Stimulated activated CD4-positive, alpha-beta T cell treated with anti-CD3 and anti-CD28 coated beads, Interleukin-1b, Interleukin-23, amount 100 ng/mL, for 24 hours (primary cell): ENCODE measurements at regions not wholly inside any gene's neighbourhood (a gene's known extent, or its start where the extent isn't known, plus 50 kb on each side); places are given as distances from the start of the nearest gene placed in this dataset.

ENCODE experiments used
- DNase-seq, 4 experiments: peaks; one replicate each; pipeline ENCODE4 v3.0.0-alpha.2; 2020; ENCODE audit warnings: low read depth in 4 of 4, low spot score in 1 of 4

DNA sequence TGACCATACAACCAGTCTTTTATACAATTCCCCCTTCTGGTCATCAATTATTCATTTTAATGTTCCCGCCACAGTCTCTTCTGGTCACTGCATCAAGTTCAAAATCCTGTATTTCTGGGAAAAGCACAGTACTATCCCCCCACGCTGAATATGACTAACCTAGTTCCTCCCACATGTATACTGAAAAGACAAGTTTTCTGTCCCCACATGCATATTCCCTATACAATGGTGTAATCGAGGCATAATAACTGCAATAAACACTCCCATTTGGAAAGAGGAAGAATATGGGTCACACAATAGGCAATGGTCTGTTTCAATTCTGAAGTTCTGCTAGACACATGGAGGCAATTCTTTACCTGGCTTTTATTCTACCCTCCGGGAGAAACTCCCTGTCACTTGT lies 344.9 kb downstream of the EFNA5 start:
- DNase-seq: no peak

DNA sequence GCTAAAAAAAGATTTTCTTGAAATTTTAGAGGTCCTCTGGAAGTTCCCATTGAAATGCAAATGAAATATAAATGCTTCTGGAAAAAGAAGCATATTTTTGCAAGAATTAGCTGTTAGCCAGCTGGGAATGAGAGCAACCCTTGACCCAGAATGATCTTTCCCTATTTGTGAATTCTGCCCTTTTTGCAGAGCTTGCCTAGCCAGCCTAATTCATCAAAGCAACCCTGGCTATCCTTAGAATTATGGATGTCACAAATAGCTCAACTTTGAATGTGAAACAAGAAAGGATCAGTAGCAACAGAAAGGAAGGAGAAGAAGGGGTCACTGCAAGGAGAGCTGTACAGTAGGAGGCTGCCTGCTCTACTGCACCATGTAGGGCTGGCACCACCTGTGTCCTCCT lies 345.9 kb downstream of the EFNA5 start:
- DNase-seq: no peak

DNA sequence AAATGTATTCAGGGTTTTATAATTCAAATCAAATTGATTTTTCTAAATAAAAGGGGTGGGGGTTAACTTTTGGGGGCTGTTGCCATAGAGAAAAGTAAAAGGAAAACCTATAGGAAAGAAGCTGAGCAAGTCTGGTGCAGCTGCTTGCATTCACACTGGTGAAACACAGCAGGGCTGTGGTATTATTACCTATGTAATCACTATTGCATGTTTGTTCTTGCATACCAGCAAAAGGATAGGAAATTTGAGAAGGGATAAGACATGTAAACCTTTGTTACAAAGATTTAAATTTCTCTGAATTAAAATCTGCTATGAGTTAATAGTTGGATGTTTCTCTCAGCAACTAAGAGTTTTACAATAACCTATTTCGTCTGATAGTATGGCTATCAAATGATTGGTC lies 346.7 kb downstream of the EFNA5 start:
- no peak for DNase-seq

DNA sequence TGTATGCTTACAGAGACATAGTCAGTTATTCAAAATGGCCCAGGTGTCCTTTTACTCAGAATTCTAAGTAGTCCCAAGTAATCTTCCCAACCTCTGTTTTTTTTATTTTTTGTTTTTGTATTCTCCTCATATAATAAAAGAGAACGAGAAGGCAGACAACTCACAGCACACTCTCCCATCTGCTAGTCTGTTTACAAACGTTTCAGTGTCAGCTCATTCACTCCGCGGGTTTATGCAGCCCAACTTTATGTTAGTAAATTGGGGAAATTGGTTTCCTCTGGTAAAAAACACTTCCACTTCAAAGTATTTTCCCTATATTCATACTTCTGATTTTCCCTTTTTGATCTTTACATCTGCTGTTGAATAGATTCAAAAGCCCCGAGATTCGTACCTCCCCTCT lies 347.2 kb downstream of the EFNA5 start:
- no peak for DNase-seq

DNA sequence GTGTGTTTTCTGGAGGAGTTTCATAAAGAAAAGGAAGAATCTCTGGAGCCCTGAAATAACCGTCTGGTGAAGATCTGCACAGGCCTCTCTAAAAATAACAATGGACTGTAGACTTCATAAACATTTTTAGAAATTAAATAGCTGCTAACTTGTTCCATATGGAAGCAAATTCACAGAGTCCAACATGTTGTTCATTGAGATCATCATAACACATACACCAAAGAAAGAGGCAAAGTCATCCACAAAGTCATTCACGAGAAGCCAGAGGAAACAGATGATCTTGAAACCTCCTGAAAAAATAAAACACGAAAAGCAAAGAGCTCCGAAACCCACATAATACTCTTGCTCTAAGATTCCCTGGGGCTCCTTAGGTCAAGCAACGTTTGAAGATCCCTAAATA lies 347.8 kb downstream of the EFNA5 start:
- no peak for DNase-seq

DNA sequence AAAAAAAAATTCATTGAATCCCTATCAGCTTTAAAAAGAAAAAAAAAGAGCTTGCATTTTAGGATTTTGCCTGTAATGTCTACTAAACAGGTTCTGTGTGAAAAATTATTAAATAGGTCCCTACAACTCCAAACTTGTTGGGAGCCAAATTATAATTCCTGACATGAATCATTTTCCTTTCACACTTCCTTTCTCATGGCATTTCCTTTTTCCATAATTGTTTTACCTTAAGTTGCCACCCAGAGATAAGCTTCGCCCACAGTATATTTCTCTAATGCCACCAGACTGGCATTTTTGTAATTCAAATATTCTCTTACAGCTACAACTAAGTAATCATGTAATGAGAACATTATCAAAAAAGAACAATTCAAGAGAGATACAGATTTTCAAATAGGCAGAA lies 348.8 kb downstream of the EFNA5 start:
- DNase-seq: no peak

DNA sequence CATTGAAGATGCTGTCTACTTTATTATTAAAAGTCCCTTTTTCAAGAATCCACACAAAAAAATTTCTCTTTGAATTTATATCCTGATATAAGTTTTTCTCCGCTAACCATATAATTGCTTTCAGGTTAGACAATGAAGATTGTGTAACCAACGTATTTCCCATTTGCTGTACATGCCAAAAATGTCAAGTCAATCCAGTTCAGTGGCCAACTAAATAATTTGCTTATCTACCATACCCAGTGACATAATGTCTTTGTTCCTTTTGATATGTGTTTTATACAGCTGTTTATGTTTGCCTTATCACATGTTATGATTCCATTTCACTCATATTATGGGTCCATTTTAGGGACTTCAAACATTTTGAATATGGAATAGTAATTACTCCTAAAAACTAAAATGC lies 349.9 kb downstream of the EFNA5 start:
- no peak for DNase-seq

DNA sequence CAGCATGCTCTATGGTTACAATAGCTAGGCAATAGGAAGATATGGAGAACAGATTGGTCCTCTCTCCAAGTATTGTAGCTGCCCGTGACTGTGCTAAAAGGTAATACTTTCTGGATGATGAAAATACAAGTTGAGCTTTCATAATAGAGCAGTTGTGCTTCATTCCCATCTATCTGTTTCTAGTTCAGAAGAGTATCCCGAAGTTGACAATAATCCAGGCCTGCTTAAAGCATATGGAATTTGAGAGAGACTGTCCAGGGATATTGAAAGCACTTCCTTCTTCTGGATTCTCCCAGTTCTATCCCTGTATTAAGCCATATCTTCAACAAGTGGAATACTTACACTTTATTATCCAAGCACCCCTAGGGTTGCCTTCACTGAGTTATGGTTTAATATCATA lies 350.4 kb downstream of the EFNA5 start:
- DNase-seq: no peak

DNA sequence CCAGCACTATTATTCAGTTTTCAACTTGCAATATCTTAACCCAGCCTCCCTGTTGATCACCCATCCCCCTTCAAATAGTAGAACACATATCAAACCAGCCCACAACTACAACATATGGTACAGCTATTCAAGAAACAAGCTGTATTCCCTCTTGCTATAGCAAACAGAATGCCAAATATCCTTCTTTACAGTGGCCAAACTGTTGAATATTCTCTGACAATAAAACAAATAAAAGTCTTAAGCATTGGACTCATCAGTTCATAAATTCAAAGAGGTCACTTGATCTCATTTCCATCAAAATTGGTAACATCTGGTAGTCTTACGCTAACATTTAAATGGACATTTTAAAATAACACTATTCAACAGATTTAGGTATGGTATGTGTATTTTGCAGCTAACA lies 350.8 kb downstream of the EFNA5 start:
- no peak for DNase-seq

DNA sequence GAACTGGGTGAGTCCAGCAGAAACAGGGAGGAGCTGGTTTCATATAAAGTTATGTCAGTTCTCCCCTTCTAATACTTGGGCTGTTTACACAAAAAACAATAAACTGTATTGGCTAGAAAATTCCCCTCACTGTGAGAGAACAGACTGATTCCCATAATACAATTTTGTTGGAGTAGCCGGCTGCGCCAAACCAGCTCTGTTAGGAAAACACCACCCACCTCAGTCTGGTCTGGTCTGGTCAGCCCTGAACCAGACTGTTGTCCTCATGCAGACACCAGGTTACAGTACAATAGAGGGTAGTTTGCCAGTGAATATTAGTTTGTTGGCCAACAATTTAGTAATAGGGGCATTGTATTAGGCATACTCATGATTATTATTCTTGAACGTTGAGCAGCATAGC lies 356.4 kb downstream of the EFNA5 start:
- DNase-seq: no peak

DNA sequence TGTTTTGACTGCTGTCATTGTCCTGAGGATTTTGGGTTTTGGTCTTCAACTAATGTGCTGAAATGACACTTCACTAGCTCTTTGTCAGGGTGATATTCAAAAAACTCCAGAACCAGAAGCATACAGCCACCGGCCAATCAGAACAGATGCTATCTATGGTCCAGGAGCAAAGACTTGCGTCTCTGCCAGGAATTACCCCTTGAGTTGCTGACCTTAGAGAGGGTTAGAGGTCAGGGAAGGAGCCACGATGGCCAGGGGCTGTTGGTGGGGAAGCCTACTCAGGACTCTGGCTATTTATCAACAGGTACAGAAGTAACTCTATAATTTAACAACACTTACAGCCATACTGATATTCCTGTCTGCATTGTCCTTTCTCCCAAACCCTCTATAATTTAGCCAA lies 356.8 kb downstream of the EFNA5 start:
- DNase-seq: no peak

DNA sequence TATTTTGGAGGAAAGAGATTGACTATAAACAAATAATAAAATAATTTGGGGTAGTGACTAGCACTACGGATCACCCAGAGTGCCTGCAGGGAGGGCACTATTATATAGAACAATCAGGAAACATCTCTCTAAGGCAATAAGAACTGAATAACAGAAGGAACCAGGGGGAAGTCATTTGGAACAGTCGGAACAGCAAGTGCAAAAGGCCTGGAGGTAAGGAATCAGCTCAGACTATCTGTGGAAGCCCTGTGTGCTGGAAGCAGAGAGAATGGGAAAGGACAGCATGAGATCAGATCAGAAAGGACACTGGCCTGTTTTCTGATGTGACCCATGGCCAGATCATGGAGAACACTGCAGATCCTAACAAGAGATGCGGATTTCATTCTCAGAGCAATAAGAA lies 357.6 kb downstream of the EFNA5 start:
- no peak for DNase-seq

DNA sequence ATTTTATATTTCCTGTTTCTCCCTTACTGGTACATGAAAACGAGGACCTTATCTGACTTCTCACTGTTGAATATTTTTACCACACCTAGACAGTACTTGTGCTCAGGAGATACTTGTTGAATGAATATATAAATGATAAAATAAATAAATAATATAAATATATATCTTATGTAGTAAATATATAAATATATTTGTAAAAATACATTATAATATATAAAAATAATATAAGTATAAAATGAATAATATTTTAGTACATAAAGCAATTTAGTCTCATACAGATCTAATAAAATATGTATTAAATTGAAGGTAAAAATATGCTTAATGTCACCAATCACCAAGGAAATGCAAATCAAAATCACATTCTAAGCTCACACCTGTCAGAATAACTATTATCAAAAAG lies 360.6 kb downstream of the EFNA5 start:
- no peak for DNase-seq

DNA sequence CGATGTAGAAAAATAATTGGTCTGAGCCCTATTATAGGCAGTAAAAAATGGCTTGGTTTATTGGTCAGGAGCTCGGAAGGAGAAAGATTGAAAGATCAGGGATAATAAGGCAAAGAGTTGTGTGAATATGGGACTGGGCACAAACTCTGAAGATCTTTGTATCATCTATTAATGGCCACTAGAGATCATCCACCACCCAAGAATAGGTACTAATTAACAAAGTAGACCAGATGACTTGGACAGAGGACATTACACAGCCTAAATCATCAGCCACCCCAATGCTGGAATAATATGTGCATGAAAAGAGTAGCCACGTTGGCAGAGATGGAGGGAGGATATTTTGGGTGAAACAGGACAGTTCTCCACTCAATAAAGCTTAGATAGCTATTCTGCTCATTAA lies 364.1 kb downstream of the EFNA5 start:
- DNase-seq: no peak

DNA sequence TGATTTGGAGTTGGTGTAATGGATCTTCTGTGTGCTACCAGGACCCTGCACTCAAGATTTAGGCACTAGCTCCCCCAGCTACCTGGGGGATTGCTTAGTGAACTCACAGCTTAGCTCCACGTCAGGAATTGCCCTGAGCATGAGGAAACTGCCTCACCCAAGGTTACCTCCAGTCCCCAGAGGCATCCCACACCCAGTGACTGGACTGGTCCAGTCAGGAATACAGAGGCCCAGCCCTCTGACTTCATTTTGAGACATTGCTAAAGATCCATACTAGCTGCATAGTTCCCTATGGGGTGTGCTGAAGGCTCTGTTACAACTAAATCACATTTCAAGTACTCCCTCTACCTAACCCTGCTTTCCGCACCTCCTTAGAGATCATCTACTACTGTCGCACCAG lies 364.7 kb downstream of the EFNA5 start:
- no peak for DNase-seq

DNA sequence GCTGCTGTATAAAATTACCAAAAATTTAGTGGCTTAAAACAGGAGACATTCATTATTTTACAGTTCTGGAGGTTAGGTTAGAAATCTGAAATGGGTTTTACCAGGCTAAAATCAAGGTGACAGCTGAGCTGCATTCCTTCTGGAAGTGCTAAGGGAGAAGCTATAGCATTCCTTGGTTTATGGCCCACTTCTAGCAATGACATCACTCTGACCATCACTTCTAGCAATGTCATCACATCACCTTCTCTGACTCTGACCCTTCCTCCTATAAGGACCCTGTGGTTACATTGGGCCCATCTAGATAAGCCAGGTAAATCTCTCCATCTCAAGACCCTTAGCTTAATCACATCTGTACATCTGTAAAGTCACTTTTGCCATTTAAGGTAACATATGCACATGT lies 366.1 kb downstream of the EFNA5 start:
- DNase-seq: no peak

DNA sequence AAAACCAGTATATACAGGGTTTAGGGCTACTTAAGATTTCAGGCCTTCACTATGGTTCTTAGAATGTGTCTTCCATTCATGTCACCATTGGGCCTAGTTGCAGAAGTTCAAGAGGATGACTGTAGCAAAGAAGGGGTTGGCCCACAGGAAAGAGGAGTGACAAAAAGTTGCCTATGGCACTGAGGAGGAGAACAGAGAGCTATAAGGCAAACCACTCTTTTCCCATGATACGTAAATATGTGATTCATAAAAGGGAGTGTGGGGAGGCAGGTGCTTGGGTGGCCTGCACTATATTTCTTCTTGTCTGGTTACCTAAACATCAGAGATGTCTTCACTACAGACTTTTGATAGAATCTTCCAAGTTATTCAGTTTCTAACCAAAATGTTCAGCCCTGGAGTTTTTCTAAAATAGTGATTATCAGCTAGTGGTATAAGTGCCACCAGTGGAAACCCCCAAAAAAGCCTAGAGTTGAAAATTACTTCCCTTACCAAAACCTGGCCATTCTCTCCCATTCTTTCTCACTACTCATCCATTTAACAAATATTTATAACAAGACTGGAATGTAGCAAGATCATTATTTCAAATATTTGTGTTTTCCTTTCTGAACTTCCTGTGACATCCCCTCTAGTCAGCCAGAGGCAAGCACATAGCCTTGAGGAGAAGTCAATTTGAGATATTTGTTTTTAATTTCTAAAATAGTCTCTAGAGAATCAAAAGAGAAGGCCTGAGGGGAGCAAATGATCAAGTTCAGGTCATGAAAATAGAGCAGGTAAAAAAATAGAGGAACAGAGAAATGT lies 367.4 kb downstream of the EFNA5 start:
- DNase-seq: no peak

DNA sequence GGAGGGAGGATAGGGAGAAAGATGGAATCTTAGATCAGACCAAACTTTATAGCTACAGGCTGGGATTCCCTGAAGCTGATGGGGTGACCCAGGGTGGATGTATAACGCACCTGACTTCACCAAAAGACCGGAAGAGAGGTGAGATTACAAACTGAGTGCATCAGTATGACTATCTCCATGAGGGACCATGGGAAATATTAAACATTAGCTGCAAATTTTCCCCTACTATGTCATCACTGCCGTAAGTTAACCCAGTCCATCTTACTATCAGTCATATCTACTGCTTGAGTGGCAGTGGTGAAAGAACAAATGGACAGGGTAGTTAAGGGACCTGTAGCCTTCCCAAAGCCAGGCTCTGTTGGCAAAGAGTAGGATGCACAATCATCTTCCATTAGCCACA lies 368.3 kb downstream of the EFNA5 start:
- no peak for DNase-seq

DNA sequence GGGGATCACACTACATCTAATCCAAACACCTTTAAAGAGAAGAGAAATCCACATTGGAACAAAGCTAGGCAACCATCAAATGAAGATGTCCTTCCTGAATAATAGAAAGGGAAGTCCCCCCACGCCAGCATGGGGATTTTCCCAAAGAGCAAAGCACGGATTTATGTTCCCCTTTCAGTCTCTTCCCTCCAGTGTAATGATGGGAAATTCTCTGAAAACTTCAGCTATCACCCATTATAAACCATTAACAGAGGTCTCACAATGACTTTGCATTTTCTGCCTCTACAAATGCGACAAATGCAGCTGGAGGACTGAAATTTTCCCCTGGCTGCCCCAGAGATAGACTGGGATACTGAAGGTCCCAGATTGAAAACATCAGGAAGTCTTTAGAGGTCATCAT lies 368.7 kb downstream of the EFNA5 start:
- DNase-seq: no peak

DNA sequence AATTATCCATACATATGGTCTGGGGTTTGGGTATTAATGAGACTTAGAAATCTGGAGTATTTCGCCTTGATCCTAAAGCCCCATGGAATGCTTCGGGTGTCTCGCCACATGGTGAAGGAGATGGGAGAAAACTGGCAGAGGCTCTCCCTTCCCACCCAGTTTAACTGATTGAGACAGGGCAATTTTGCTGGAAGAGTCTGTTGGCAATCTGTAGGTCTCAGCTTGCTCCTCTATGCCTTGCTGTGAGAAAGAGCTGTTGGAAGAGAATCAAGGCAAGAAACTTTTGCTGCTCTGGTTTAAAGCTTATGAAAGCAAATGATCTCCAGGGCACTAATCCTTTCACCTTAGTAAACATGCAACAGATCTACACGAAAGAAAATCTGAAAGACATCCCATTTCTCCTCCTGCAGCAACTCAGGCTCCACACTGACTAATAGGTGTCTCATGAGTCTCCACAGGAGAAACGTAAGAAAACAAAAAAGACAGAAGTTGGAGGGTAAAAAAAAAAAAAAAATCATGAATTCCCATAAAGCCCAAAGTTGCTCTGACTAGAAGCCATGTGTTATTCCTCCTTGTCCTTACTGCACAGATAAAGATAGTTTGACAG lies 369.9 kb downstream of the EFNA5 start:
- no peak for DNase-seq

DNA sequence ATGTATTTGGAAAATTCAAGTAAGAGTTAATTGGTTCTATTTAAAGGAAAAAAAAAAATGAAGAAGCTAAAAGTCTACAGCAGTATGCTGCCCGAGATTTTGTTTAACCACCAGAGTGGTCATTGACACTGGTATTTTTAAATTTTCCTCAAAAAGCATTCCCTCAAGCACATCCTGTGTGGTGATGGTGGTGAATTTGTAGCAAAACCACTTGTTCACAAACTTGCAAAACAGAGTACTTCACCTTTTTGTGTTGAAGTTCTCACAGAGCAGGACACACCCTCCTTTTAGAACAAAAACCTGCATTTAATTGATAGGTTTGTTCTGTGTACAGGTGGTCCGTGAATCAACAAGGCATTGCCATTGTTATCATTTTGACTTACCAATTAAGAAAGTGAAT lies 374.2 kb downstream of the EFNA5 start:
- no peak for DNase-seq

DNA sequence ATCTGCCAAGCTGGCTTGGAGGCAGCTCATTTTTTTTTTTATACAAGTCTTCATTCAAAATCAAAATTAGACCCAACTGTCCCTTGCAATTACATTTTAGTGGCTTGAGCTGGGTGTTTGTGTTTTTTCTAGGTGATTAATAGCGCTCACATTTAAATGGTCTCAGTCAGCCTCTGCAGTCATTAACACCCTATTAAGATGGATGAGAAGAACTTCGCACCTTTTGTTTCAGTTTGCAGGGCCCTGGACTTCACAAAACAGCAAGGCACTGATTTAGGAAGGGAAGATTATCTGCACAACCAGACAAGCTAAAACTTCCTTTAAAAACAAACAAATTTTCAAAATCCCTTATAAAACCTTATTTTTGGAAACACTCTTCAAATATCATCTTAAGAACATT lies 374.8 kb downstream of the EFNA5 start:
- DNase-seq: no peak

DNA sequence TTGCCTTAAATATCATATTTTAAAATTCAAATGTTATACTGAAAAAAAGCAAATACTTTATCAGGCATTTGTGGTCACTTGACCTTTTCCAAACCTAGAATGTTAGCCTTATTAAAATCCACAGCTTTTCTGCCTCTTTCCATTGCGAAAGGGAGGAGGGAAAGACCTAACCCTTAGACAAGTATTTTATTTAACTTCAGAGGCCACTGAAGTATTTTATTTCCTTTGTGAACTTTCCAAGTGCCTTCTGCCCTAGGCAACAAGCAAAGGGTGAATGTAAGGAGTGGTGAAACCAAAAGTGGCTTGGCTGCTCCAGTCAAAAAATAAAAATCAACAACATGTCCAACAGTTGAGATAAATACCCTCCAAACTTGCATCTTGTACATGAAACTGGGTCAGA lies 376.1 kb downstream of the EFNA5 start:
- DNase-seq: no peak
